ENCODE measurements at regions not wholly inside any gene's neighbourhood (a gene's known extent, or its start where the extent isn't known, plus 50 kb on each side); places are given as distances from the start of the nearest gene placed in this dataset.

DNA sequence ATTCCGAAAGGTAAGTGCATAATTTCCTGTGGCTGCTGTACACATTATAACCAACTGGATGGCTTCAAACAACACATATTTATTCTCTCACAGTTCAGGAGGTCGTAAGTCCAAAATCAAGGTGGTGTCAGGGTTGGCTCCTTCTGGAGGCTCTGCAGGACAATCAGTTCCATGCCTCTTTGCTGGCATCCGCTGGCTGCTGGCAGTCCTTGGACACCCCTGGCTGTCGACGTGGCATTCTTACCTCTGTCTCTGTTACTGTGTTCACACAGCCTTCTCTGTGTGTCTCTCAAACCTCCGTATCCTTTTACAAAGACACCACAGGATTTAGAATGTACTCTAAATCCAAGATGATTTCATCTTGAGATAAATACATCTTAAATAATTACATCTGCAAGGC lies 398.8 kb upstream of the ATP10A start:
- TF ChIP-seq CTCF (IDR thresholded peaks at IDR 0.05; ENCODE audit: low read depth, low read length) (no peak), EZH2phosphoT487 (IDR thresholded peaks at IDR 0.05; ENCODE audit: low read depth) (no peak)

All from OCI-LY3 (cell line).